Lung (tissue), 11 donors: ENCODE measurements at regions not wholly inside any gene's neighbourhood (a gene's known extent, or its start where the extent isn't known, plus 50 kb on each side); places are given as distances from the start of the nearest gene placed in this dataset.

Source experiments
- ATAC-seq: fragments of 200-7000 bp; cut with Tn5 transposase; one replicate; pipeline ENCODE4 v1.9.1; 2020; ENCODE audit warnings: moderate number of reproducible peaks; ENCODE audit not compliant: insufficient read depth, low FRiP score
- DNase-seq, 3 donors: peaks; one replicate each; pipeline ENCODE4 v3.0.0-alpha.2; 2013 to 2017
- H3K27ac ChIP-seq, 2 donors: one replicate each; pipeline ENCODE4 v1.5.1; 2013; ENCODE audit warnings: mild to moderate bottlenecking in 2 of 2, moderate library complexity in 2 of 2, control low read depth in 1 of 2, inconsistent platforms in 1 of 2, low read depth in 1 of 2, low read length in 1 of 2
- H3K27me3 ChIP-seq, 3 donors: one replicate each; pipeline ENCODE4 v1.5.1; 2013; ENCODE audit warnings: low read length in 2 of 3; ENCODE audit not compliant: control insufficient read depth in 3 of 3, insufficient read depth in 3 of 3
- H3K36me3 ChIP-seq, 4 donors: one replicate each; pipeline ENCODE4 v1.5.1; 2013; ENCODE audit warnings: low read length in 4 of 4, mild to moderate bottlenecking in 1 of 4, moderate library complexity in 1 of 4; ENCODE audit not compliant: control insufficient read depth in 4 of 4, insufficient read depth in 4 of 4
- H3K4me1 ChIP-seq, 5 donors: one replicate each; pipeline ENCODE4 v1.5.1; 2013; ENCODE audit warnings: low read length in 5 of 5, mild to moderate bottlenecking in 2 of 5, moderate library complexity in 1 of 5; ENCODE audit not compliant: control insufficient read depth in 5 of 5, insufficient read depth in 5 of 5
- H3K4me3 ChIP-seq: one replicate; pipeline ENCODE4 v1.5.1; 2013; ENCODE audit warnings: mild to moderate bottlenecking, control low read depth, moderate library complexity
- H3K9ac ChIP-seq, 2 donors: one replicate each; pipeline ENCODE4 v1.5.1; 2013; ENCODE audit warnings: low read length in 2 of 2, control low read depth in 1 of 2; ENCODE audit not compliant: insufficient read depth in 1 of 2
- H3K9me3 ChIP-seq, 4 donors: one replicate each; pipeline ENCODE4 v1.5.1; 2013; ENCODE audit warnings: low read length in 3 of 4, mild to moderate bottlenecking in 1 of 4, moderate library complexity in 1 of 4; ENCODE audit not compliant: control insufficient read depth in 4 of 4, insufficient read depth in 3 of 4
- WGBS, 2 donors: extraction: QIAGEN DNeasy Blood & Tissue Kit; methylation state at CpG; one replicate each; pipeline ENCODE4 v1.1.7; 2013; 5-methylcytosine and 5-hydroxymethylcytosine counted together
- TF ChIP-seq, protein P1 (sequence below): IDR thresholded peaks from 2 replicates; pipeline ENCODE4 v1.5.1; 2012; ENCODE audit warnings: mild to moderate bottlenecking; ENCODE audit errors: control extremely low read depth, extremely low read depth
- donor health status: control.
- donor health status: control.
- donor health status: Bipolar disorder and iron deficiency.
- donor health status: healthy.
- donor health status: DM: yes; HTN: yes; CAD: no.

DNA sequence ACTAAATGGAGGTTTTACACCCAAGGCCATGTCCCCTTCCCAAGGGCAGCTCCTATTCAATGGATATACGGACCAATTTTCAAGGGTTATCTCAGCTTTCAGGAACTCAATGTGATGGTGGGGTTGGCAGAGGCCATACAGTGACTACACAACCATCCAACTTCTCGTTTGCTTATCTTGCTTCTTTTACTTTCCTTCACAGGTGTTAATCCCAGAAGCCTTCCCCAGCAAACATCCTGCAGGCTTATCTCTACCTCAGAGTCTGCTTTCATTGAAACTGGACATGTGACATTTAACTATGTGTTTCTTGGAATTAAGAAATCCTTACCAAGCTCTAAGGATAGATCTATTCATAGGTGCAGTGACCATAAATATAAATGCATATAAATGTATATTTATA is 443.8 kb upstream of the CDH20 start:
- no peaks in the 10 kb centered on the region for H3K9me3 ChIP-seq
- H3K27ac ChIP-seq: no peak overlapping the region
- H3K4me1 ChIP-seq: peaks cover 0 to 3% (median 0%) of the 10 kb centered on the region in 5 donors
- DNase-seq: no peak
- WGBS, 2 donors: 55 to 73% methylated on average over 2 of the region's 2 CpGs
- no peak overlapping the region for H3K9ac ChIP-seq
- no peak overlapping the region for H3K4me3 ChIP-seq
- H3K36me3 ChIP-seq: no peaks in the 10 kb centered on the region
- ATAC-seq: no peak
- TF ChIP-seq, protein P1, sequence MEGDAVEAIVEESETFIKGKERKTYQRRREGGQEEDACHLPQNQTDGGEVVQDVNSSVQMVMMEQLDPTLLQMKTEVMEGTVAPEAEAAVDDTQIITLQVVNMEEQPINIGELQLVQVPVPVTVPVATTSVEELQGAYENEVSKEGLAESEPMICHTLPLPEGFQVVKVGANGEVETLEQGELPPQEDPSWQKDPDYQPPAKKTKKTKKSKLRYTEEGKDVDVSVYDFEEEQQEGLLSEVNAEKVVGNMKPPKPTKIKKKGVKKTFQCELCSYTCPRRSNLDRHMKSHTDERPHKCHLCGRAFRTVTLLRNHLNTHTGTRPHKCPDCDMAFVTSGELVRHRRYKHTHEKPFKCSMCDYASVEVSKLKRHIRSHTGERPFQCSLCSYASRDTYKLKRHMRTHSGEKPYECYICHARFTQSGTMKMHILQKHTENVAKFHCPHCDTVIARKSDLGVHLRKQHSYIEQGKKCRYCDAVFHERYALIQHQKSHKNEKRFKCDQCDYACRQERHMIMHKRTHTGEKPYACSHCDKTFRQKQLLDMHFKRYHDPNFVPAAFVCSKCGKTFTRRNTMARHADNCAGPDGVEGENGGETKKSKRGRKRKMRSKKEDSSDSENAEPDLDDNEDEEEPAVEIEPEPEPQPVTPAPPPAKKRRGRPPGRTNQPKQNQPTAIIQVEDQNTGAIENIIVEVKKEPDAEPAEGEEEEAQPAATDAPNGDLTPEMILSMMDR: no peak
- no peaks in the 10 kb centered on the region for H3K27me3 ChIP-seq

DNA sequence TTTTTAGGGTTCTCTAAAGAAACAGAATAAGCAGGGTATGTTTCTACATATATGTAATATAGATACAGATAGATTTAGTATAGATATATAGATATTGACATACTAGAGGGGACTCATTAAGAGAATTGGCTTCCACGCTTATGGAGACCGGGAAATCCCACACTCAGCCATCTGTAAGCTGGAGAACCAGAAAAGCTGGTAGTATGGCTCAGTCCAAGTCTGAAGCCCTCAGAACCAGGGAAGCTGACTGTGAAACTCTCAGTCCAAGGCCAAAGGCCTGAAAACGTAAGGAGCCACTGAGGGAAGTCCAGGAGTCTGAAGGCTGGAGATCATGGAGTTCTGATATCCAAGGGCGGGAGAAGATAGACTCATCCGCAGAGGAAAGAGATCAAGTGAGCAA is 441.3 kb upstream of the CDH20 start:
- 94 to 96% methylated on average over 5 of the region's 5 CpGs for WGBS, 2 donors
- DNase-seq: no peak
- TF ChIP-seq, protein P1: no peak
- no peak for ATAC-seq
- Histone ChIP-seq H3K36me3 (no peaks in the 10 kb centered on the region), H3K27ac (no peak overlapping the region), H3K4me1 (peaks cover 0 to 3% (median 0%) of the 10 kb centered on the region in 5 donors), H3K4me3 (no peak overlapping the region), H3K9ac (no peak overlapping the region), H3K27me3 (no peaks in the 10 kb centered on the region), H3K9me3 (peaks cover 0 to 4% (median 0%) of the 10 kb centered on the region in 4 donors)

DNA sequence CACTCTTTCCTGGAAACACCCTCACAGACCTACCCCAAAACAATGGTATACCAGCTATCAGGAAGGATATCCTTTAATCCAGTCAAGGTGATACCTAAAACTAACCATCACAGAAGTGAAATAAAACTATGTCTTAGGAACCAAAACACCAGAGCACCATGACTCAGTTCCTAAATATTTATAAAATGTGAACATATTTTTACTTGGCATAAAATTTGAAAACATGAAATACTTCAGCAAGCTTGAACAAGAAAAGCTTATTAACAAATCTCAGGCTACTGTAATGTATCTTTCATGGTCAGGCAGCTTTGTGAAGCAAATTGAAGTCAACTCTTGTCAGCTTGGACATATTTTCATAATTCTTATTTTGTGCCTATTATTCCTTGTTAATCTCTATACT is 440.8 kb upstream of the CDH20 start:
- Histone ChIP-seq H3K27ac (no peak overlapping the region), H3K36me3 (no peaks in the 10 kb centered on the region), H3K4me3 (no peak overlapping the region), H3K4me1 (peaks cover 0 to 3% (median 0%) of the 10 kb centered on the region in 5 donors), H3K27me3 (no peaks in the 10 kb centered on the region), H3K9me3 (peaks cover 0 to 4% (median 0%) of the 10 kb centered on the region in 4 donors), H3K9ac (no peak overlapping the region)
- ATAC-seq (no peak), DNase-seq (no peak)
- TF ChIP-seq, protein P1: no peak

DNA sequence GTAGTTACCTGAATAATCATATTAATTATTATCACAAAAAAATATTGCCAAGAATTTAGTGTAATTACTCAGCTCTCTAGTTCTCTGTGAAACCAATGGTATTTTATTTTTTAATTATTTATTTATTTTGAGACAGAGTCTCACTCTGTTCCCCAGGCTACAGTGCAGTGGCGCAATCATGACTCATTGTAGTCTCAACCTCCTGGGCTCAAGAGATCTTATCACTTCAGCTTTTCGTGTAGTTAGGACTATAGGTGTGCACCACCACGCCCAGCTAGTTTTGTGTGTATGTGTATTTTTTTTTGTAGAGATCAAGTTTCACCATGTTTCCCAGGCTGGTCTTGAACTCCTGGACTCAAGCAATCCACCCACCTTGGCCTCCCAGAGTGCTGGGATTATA is 440.4 kb upstream of the CDH20 start:
- no peak for DNase-seq

More for the DNA sequence above, 440.4 kb upstream of the CDH20 start:
- TF ChIP-seq, protein P1: no peak
- Histone ChIP-seq H3K9me3 (peaks cover 0 to 4% (median 0%) of the 10 kb centered on the region in 4 donors), H3K9ac (no peak overlapping the region), H3K4me3 (no peak overlapping the region), H3K27ac (no peak overlapping the region), H3K36me3 (no peaks in the 10 kb centered on the region), H3K27me3 (no peaks in the 10 kb centered on the region), H3K4me1 (peaks cover 0 to 3% (median 0%) of the 10 kb centered on the region in 5 donors)
- peak; percentile 43 for ATAC-seq
- 64 to 73% methylated on average over 3 of the region's 3 CpGs for WGBS, 2 donors
